ENCODE measurements at regions not wholly inside any gene's neighbourhood (a gene's known extent, or its start where the extent isn't known, plus 50 kb on each side); places are given as distances from the start of the nearest gene placed in this dataset.
A peak's percentile ranks its signal among the peaks of the same experiment; 100 is the strongest.

DNA sequence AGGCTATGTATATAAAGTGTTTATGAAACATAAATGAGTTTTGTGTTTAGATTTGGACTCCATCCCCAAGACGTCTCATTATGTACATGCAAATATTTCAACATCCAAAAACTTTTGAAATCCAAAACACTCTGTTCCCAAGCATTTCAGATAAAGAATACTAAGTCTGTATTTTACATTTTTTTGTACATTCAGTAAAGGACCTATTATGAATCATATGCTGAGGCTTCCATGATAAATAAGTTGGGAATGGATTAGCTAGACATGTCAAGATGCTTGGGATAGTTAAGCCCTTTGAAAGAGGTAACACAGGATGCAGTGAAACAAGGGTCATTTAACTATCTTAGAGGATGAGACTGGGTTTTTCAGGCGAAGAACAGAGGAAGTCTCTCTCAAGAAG, 262.9 kb downstream of the SNX13 start:
- no peaks in the 10 kb centered on the region for H3K36me3 ChIP-seq (replicated peaks)
- H3K27ac ChIP-seq = peak overlapping the region; percentile 69
- in situ Hi-C loops (cut with HindIII; ENCODE audit: low pct_ligation_motif_present, low sequenced_read_pairs) = no loop called here
- peak; percentile 42 for DNase-seq
- no peaks in the 10 kb centered on the region for H3K27me3 ChIP-seq (replicated peaks)
- TF ChIP-seq, protein P1, sequence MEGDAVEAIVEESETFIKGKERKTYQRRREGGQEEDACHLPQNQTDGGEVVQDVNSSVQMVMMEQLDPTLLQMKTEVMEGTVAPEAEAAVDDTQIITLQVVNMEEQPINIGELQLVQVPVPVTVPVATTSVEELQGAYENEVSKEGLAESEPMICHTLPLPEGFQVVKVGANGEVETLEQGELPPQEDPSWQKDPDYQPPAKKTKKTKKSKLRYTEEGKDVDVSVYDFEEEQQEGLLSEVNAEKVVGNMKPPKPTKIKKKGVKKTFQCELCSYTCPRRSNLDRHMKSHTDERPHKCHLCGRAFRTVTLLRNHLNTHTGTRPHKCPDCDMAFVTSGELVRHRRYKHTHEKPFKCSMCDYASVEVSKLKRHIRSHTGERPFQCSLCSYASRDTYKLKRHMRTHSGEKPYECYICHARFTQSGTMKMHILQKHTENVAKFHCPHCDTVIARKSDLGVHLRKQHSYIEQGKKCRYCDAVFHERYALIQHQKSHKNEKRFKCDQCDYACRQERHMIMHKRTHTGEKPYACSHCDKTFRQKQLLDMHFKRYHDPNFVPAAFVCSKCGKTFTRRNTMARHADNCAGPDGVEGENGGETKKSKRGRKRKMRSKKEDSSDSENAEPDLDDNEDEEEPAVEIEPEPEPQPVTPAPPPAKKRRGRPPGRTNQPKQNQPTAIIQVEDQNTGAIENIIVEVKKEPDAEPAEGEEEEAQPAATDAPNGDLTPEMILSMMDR (IDR thresholded peaks at IDR 0.05; ENCODE audit: low read depth, low read length, missing control alignments) = no peak
- no peak overlapping the region for H3K4me3 ChIP-seq (ENCODE audit: low read depth, low read length)

DNA sequence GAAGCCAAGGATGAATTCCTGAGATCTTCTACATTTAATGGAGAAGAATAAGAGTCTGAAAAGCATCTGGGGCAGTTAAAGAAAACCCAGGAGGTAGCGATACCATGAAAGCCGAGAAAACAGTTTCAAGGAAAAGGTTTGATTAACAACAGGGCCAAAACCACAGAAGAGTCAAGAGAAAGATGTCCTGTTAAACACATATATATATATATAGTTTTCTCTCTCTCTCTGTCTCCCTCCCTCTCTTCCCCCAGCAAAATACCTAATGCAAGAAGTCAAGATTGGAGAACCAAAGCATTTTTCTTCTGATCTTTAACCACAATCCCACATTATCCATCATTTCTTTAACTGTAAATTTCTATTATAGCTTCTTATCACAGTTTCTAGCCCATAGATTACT, 261.4 kb downstream of the SNX13 start:
- H3K36me3 ChIP-seq (replicated peaks) = no peaks in the 10 kb centered on the region
- H3K4me3 ChIP-seq (ENCODE audit: low read depth, low read length) = no peak overlapping the region
- DNase-seq = no peak
- H3K27ac ChIP-seq = peak overlapping the region; percentile 81
- no peaks in the 10 kb centered on the region for H3K27me3 ChIP-seq (replicated peaks)
- TF ChIP-seq, protein P1 (IDR thresholded peaks at IDR 0.05; ENCODE audit: low read depth, low read length, missing control alignments) = no peak
- in situ Hi-C loops (cut with HindIII; ENCODE audit: low pct_ligation_motif_present, low sequenced_read_pairs) = no loop called here

DNA sequence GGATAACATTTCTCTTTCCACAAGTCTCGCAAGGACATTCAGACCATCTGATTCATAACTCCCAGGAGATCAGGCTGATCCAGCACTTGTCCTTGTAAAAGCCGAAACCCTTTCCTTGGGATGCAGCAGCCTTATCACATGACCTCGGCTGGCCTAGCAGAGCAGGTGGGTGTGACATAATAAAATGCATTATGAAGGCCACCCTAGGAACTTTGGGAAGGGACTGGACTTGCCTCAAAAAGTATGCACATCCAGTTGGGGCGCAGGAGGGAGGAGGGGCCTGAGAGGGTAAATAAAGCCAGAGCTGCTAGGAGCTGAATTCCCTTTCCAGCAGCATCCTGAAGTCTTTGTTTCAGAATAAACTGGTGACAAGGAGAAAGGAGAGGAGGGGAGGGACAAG, 260.8 kb downstream of the SNX13 start:
- Histone ChIP-seq H3K27ac (peak overlapping the region; percentile 81), H3K4me3 (ENCODE audit: low read depth, low read length) (no peak overlapping the region), H3K36me3 (replicated peaks) (no peaks in the 10 kb centered on the region), H3K27me3 (replicated peaks) (no peaks in the 10 kb centered on the region)
- DNase-seq = peak; percentile 50
- TF ChIP-seq, protein P1 (IDR thresholded peaks at IDR 0.05; ENCODE audit: low read depth, low read length, missing control alignments) = no peak
- in situ Hi-C loops (cut with HindIII; ENCODE audit: low pct_ligation_motif_present, low sequenced_read_pairs) = no loop called here

DNA sequence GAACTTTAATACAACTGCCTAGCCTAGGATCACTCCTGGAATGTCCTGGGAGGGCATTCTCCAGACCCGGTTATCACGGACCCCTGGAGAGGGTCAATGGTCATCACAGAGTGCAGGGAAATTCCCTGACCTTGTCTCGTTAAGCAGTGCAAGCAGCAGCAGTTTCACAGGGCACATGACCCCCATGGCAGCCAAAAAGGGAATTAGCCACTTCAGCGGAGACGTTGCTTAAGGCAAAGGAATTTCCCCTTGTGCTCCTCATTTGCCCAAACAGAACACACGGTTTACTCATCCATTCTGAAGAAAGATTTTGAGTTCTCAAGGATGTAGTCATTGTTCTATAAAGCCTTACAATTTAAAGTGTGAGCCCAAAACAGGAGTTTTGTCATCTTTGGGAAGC, 260.3 kb downstream of the SNX13 start:
- Histone ChIP-seq H3K36me3 (replicated peaks) (no peaks in the 10 kb centered on the region), H3K27ac (peak overlapping the region; percentile 81), H3K27me3 (replicated peaks) (no peaks in the 10 kb centered on the region), H3K4me3 (ENCODE audit: low read depth, low read length) (no peak overlapping the region)
- in situ Hi-C loops (cut with HindIII; ENCODE audit: low pct_ligation_motif_present, low sequenced_read_pairs) = no loop called here
- TF ChIP-seq, protein P1 (IDR thresholded peaks at IDR 0.05; ENCODE audit: low read depth, low read length, missing control alignments) = no peak
- peak; percentile 81 for DNase-seq

DNA sequence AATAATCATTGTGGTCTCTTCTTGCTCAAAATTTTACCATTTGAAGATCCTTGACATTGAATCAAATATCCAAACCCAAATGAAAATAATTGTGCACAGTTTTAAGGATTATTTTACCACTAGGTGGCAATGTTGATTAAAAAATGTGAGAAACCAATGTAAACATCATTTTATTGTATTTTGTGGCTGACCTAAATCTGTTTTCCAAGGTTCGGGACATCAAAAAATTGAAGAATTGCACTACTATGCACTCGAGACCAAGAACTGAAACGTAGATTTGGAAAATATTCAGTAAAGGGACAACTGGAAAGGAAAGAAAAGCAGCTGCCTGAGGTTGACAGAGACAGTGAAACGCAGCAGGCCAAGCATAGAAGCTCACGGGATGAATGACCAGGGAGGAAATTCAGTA, 259.3 kb downstream of the SNX13 start:
- Histone ChIP-seq H3K27me3 (replicated peaks) (no peaks in the 10 kb centered on the region), H3K36me3 (replicated peaks) (no peaks in the 10 kb centered on the region), H3K27ac (peak overlapping the region; percentile 81), H3K4me3 (ENCODE audit: low read depth, low read length) (no peak overlapping the region)
- TF ChIP-seq, protein P1 (IDR thresholded peaks at IDR 0.05; ENCODE audit: low read depth, low read length, missing control alignments) = no peak
- DNase-seq = no peak
- in situ Hi-C loops (cut with HindIII; ENCODE audit: low pct_ligation_motif_present, low sequenced_read_pairs) = no loop called here

DNA sequence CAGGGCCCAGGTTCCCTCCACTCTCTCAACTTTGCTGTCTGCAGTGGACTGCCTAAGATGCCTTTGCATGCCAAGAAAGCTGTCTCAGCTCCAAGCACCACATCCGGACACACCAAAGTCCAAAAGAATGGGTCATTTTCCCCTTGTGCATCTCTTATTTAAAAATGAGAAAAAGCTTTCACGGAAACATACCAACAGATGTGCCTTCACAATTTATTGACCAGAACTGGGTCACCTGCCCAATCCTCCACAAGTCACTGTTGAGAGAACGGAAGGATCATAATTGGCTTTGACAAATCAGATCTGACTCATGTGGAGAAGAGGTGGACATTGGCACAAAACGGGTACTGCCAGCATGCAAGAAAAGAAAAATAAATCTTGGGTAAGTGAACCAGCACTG, 258.3 kb downstream of the SNX13 start:
- in situ Hi-C loops (cut with HindIII; ENCODE audit: low pct_ligation_motif_present, low sequenced_read_pairs) = no loop called here
- H3K27ac ChIP-seq = no peak overlapping the region
- no peaks in the 10 kb centered on the region for H3K27me3 ChIP-seq (replicated peaks)
- no peak overlapping the region for H3K4me3 ChIP-seq (ENCODE audit: low read depth, low read length)
- no peak for DNase-seq
- no peaks in the 10 kb centered on the region for H3K36me3 ChIP-seq (replicated peaks)
- TF ChIP-seq, protein P1 (IDR thresholded peaks at IDR 0.05; ENCODE audit: low read depth, low read length, missing control alignments) = no peak

Measured in brain microvascular endothelial cell (primary cell).